K562 (cell line): ENCODE measurements at regions not wholly inside any gene's neighbourhood (a gene's known extent, or its start where the extent isn't known, plus 50 kb on each side); places are given as distances from the start of the nearest gene placed in this dataset.
A peak's percentile ranks its signal among the peaks of the same experiment; 100 is the strongest.

Experiments
- HDAC2 ChIP-seq: fragments of 450-650 bp; IDR thresholded peaks from 2 replicates; pipeline ENCODE4 v1.6.1; 2016; ENCODE audit warnings: mild to moderate bottlenecking
- TF ChIP-seq, protein P1 (sequence below): fragments of 450-650 bp; IDR thresholded peaks from 2 replicates; pipeline ENCODE4 v1.6.1; 2016; ENCODE audit warnings: mild to moderate bottlenecking, moderate library complexity

GRCh38 chr2:167544602-167545001 is 656.3 kb downstream of the XIRP2 start (continued):
- TF ChIP-seq, protein P1, sequence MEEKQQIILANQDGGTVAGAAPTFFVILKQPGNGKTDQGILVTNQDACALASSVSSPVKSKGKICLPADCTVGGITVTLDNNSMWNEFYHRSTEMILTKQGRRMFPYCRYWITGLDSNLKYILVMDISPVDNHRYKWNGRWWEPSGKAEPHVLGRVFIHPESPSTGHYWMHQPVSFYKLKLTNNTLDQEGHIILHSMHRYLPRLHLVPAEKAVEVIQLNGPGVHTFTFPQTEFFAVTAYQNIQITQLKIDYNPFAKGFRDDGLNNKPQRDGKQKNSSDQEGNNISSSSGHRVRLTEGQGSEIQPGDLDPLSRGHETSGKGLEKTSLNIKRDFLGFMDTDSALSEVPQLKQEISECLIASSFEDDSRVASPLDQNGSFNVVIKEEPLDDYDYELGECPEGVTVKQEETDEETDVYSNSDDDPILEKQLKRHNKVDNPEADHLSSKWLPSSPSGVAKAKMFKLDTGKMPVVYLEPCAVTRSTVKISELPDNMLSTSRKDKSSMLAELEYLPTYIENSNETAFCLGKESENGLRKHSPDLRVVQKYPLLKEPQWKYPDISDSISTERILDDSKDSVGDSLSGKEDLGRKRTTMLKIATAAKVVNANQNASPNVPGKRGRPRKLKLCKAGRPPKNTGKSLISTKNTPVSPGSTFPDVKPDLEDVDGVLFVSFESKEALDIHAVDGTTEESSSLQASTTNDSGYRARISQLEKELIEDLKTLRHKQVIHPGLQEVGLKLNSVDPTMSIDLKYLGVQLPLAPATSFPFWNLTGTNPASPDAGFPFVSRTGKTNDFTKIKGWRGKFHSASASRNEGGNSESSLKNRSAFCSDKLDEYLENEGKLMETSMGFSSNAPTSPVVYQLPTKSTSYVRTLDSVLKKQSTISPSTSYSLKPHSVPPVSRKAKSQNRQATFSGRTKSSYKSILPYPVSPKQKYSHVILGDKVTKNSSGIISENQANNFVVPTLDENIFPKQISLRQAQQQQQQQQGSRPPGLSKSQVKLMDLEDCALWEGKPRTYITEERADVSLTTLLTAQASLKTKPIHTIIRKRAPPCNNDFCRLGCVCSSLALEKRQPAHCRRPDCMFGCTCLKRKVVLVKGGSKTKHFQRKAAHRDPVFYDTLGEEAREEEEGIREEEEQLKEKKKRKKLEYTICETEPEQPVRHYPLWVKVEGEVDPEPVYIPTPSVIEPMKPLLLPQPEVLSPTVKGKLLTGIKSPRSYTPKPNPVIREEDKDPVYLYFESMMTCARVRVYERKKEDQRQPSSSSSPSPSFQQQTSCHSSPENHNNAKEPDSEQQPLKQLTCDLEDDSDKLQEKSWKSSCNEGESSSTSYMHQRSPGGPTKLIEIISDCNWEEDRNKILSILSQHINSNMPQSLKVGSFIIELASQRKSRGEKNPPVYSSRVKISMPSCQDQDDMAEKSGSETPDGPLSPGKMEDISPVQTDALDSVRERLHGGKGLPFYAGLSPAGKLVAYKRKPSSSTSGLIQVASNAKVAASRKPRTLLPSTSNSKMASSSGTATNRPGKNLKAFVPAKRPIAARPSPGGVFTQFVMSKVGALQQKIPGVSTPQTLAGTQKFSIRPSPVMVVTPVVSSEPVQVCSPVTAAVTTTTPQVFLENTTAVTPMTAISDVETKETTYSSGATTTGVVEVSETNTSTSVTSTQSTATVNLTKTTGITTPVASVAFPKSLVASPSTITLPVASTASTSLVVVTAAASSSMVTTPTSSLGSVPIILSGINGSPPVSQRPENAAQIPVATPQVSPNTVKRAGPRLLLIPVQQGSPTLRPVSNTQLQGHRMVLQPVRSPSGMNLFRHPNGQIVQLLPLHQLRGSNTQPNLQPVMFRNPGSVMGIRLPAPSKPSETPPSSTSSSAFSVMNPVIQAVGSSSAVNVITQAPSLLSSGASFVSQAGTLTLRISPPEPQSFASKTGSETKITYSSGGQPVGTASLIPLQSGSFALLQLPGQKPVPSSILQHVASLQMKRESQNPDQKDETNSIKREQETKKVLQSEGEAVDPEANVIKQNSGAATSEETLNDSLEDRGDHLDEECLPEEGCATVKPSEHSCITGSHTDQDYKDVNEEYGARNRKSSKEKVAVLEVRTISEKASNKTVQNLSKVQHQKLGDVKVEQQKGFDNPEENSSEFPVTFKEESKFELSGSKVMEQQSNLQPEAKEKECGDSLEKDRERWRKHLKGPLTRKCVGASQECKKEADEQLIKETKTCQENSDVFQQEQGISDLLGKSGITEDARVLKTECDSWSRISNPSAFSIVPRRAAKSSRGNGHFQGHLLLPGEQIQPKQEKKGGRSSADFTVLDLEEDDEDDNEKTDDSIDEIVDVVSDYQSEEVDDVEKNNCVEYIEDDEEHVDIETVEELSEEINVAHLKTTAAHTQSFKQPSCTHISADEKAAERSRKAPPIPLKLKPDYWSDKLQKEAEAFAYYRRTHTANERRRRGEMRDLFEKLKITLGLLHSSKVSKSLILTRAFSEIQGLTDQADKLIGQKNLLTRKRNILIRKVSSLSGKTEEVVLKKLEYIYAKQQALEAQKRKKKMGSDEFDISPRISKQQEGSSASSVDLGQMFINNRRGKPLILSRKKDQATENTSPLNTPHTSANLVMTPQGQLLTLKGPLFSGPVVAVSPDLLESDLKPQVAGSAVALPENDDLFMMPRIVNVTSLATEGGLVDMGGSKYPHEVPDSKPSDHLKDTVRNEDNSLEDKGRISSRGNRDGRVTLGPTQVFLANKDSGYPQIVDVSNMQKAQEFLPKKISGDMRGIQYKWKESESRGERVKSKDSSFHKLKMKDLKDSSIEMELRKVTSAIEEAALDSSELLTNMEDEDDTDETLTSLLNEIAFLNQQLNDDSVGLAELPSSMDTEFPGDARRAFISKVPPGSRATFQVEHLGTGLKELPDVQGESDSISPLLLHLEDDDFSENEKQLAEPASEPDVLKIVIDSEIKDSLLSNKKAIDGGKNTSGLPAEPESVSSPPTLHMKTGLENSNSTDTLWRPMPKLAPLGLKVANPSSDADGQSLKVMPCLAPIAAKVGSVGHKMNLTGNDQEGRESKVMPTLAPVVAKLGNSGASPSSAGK, result peak; percentile 41; the same call in 1 of the 2 replicates
- no peak for TF ChIP-seq HDAC2
